B cell (primary cell): ENCODE measurements at regions not wholly inside any gene's neighbourhood (a gene's known extent, or its start where the extent isn't known, plus 50 kb on each side); places are given as distances from the start of the nearest gene placed in this dataset.

Experiments
- ATAC-seq: fragments of 200-7000 bp; cut with Tn5 transposase; one replicate; pipeline ENCODE4 v1.10.0; 2021; ENCODE audit warnings: low read depth, mild to moderate bottlenecking, moderate number of reproducible peaks, moderate library complexity
- CTCF ChIA-PET: fragments of 350-600 bp; sonication (Branson Sonifier 250); formaldehyde crosslinking; loops from one replicate; lab custom pipeline; 2021; ENCODE audit warnings: antibody characterized with exemption, inconsistent platforms; lab: Charles Lee
- POLR2A ChIA-PET: fragments of 350-600 bp; sonication (Branson Sonifier 250); formaldehyde crosslinking; loops from one replicate; lab custom pipeline; 2021; ENCODE audit warnings: antibody characterized with exemption; lab: Charles Lee
- DNase-seq: peaks from one replicate; pipeline ENCODE4 v3.0.0; 2013
- H2AFZ ChIP-seq: 2 replicates; pipeline ENCODE4 v1.6.1; 2012; ENCODE audit warnings: mild to moderate bottlenecking, low read depth, low read length; ENCODE audit not compliant: insufficient read depth, poor library complexity, severe bottlenecking
- H3K27ac ChIP-seq, 2 donors: 1 replicate in 1 of 2; 2 replicates in 1 of 2; pipeline ENCODE4 v1.5.1; 2012 to 2013; ENCODE audit warnings: low read length in 2 of 2, mild to moderate bottlenecking in 2 of 2, moderate library complexity in 1 of 2
- H3K27me3 ChIP-seq, 4 experiments: fragments of 200-600 bp in 1 of 4; sonication (generic) in 1 of 4; replicated peaks in 1 of 4; 1 replicate in 2 of 4; 2 replicates in 2 of 4; pipeline versions ENCODE4 v1.6.1 to v1.7.0; 2013 to 2016; ENCODE audit warnings: low read length in 3 of 4, mild to moderate bottlenecking in 2 of 4, mixed read lengths in 1 of 4, moderate library complexity in 1 of 4; ENCODE audit not compliant: insufficient read depth in 4 of 4, control insufficient read depth in 3 of 4; ENCODE audit errors: control extremely low read depth in 1 of 4
- H3K36me3 ChIP-seq, 2 experiments: replicated peaks in 1 of 2; 1 replicate in 1 of 2; 2 replicates in 1 of 2; pipeline versions ENCODE4 v1.6.1 to v1.7.1; 2013; ENCODE audit warnings: low read length in 1 of 2; ENCODE audit not compliant: insufficient read depth in 2 of 2, control insufficient read depth in 1 of 2; ENCODE audit errors: control extremely low read depth in 1 of 2, extremely low read depth in 1 of 2
- H3K4me1 ChIP-seq, 2 donors: fragments of 200-600 bp in 1 of 2; sonication (generic) in 1 of 2; 1 replicate in 1 of 2; 2 replicates in 1 of 2; pipeline versions ENCODE4 v1.5.1 to v1.6.1; 2013 to 2017; ENCODE audit warnings: low read length in 2 of 2; ENCODE audit not compliant: control insufficient read depth in 2 of 2, insufficient read depth in 2 of 2
- H3K4me2 ChIP-seq: replicated peaks from 2 replicates; pipeline ENCODE3; 2012; ENCODE audit warnings: mild to moderate bottlenecking, low read depth, low read length; ENCODE audit not compliant: poor library complexity, severe bottlenecking
- H3K4me3 ChIP-seq, 5 experiments: fragments of 200-600 bp in 1 of 5; sonication (generic) in 1 of 5; 1 replicate in 3 of 5; 2 replicates in 2 of 5; pipeline versions ENCODE4 v1.5.1 to v1.7.0; 2011 to 2016; ENCODE audit warnings: low read length in 4 of 5, mild to moderate bottlenecking in 4 of 5, low read depth in 2 of 5, control low read depth in 1 of 5, moderate library complexity in 1 of 5; ENCODE audit not compliant: insufficient read depth in 1 of 5; ENCODE audit errors: control extremely low read depth in 1 of 5, extremely low read depth in 1 of 5
- H3K79me2 ChIP-seq: fragments of 200-600 bp; sonication (generic); one replicate; pipeline ENCODE4 v1.6.0; 2016; ENCODE audit warnings: low read length; ENCODE audit not compliant: control insufficient read depth, insufficient read depth
- H3K9ac ChIP-seq: fragments of 200-600 bp; sonication (generic); 2 replicates; pipeline ENCODE4 v1.6.1; 2017; ENCODE audit warnings: mild to moderate bottlenecking, low read length, moderate library complexity
- H3K9me3 ChIP-seq, 3 donors: one replicate each; pipeline versions ENCODE4 v1.6.1 to v1.7.1; 2013; ENCODE audit warnings: low read length in 2 of 3; ENCODE audit not compliant: control insufficient read depth in 2 of 3, insufficient read depth in 1 of 3; ENCODE audit errors: control extremely low read depth in 1 of 3
- H4K20me1 ChIP-seq: 2 replicates; pipeline ENCODE4 v1.6.0; 2012; ENCODE audit warnings: mild to moderate bottlenecking, low read length; ENCODE audit not compliant: insufficient read depth, control insufficient read depth, poor library complexity, severe bottlenecking
- H3K27ac Mint-ChIP-seq: one replicate; pipeline ENCODE4 v1.8.0; 2021; ENCODE audit warnings: mixed read lengths
- H3K27me3 Mint-ChIP-seq: one replicate; pipeline ENCODE4 v1.8.0; 2021; ENCODE audit warnings: mixed read lengths
- H3K4me1 Mint-ChIP-seq: one replicate; pipeline ENCODE4 v1.8.0; 2021; ENCODE audit warnings: mixed read lengths
- H3K4me3 Mint-ChIP-seq: one replicate; pipeline ENCODE4 v1.8.0; 2021; ENCODE audit warnings: mixed read lengths
- H3K9me3 Mint-ChIP-seq: one replicate; pipeline ENCODE4 v1.8.0; 2022; ENCODE audit warnings: mixed read lengths; ENCODE audit not compliant: insufficient read depth
- EZH2 ChIP-seq: IDR thresholded peaks from 2 replicates; pipeline ENCODE4 v1.6.1; 2012; ENCODE audit warnings: borderline replicate concordance, low read depth, mild to moderate bottlenecking, moderate library complexity, low read length; ENCODE audit not compliant: insufficient read depth, poor library complexity, severe bottlenecking
- WGBS: methylation state at CpG from one replicate; pipeline ENCODE4 v1.1.5; 2013; ENCODE audit warnings: missing lambda C conversion rate; ENCODE audit not compliant: insufficient coverage; 5-methylcytosine and 5-hydroxymethylcytosine counted together
- intact Hi-C: fragments of 100-400 bp; cut with micrococcal nuclease; formaldehyde crosslinking; loops from one replicate; pipeline ENCODE4 v1.10.0; 2022
- TF ChIP-seq, protein P1 (sequence below): fragments of 200-600 bp; IDR thresholded peaks from one replicate; pipeline ENCODE4 v1.8.0; 2022; ENCODE audit warnings: antibody characterized with exemption, mild to moderate bottlenecking

DNA sequence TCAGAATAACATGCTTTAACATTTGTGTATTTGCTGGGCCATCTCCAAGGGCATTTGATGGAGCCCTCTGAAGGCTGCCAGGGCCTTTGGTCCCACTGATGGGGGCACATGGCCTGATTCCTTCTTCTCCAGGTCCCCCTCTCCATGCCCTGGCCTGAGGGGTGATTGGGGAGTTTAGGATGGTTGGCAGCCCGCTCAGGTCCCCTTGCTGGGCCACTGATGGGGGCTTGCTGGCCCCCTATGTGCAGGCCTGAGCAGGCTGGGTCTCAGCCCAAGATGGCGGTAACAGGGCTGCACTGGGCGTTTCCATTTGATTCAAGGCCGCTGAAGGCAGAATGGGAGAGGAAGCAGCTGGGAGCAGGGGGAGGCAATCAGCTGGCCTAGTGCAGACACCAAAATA, 113.7 kb upstream of the NECTIN1 start:
- Histone ChIP-seq H3K27ac (no peak overlapping the region), H2AFZ (no peak overlapping the region), H3K9ac (no peak overlapping the region), H3K36me3 (no peaks in the 10 kb centered on the region), H4K20me1 (no peaks in the 10 kb centered on the region), H3K79me2 (no peaks in the 10 kb centered on the region), H3K4me3 (no peak overlapping the region), H3K27me3 (peaks cover 0 to 12% (median 0%) of the 10 kb centered on the region in 4 experiments), H3K4me1 (no peaks in the 10 kb centered on the region), H3K9me3 (peaks cover 0 to 25% (median 5%) of the 10 kb centered on the region in 3 donors), H3K4me2 (no peak overlapping the region)
- no peaks in the 10 kb centered on the region for H3K4me1 Mint-ChIP-seq
- POLR2A ChIA-PET: no interaction called here
- no peak for TF ChIP-seq EZH2
- TF ChIP-seq, protein P1, sequence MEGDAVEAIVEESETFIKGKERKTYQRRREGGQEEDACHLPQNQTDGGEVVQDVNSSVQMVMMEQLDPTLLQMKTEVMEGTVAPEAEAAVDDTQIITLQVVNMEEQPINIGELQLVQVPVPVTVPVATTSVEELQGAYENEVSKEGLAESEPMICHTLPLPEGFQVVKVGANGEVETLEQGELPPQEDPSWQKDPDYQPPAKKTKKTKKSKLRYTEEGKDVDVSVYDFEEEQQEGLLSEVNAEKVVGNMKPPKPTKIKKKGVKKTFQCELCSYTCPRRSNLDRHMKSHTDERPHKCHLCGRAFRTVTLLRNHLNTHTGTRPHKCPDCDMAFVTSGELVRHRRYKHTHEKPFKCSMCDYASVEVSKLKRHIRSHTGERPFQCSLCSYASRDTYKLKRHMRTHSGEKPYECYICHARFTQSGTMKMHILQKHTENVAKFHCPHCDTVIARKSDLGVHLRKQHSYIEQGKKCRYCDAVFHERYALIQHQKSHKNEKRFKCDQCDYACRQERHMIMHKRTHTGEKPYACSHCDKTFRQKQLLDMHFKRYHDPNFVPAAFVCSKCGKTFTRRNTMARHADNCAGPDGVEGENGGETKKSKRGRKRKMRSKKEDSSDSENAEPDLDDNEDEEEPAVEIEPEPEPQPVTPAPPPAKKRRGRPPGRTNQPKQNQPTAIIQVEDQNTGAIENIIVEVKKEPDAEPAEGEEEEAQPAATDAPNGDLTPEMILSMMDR: no peak
- H3K4me3 Mint-ChIP-seq: no peak overlapping the region
- no peak overlapping the region for H3K27ac Mint-ChIP-seq
- WGBS: 94% methylated on average over 4 of the region's 4 CpGs
- CTCF ChIA-PET: no interaction called here
- DNase-seq: no peak
- H3K9me3 Mint-ChIP-seq: peaks cover 3% of the 10 kb centered on the region
- peaks cover 27% of the 10 kb centered on the region for H3K27me3 Mint-ChIP-seq
- intact Hi-C loops: no loop called here
- no peak for ATAC-seq

DNA sequence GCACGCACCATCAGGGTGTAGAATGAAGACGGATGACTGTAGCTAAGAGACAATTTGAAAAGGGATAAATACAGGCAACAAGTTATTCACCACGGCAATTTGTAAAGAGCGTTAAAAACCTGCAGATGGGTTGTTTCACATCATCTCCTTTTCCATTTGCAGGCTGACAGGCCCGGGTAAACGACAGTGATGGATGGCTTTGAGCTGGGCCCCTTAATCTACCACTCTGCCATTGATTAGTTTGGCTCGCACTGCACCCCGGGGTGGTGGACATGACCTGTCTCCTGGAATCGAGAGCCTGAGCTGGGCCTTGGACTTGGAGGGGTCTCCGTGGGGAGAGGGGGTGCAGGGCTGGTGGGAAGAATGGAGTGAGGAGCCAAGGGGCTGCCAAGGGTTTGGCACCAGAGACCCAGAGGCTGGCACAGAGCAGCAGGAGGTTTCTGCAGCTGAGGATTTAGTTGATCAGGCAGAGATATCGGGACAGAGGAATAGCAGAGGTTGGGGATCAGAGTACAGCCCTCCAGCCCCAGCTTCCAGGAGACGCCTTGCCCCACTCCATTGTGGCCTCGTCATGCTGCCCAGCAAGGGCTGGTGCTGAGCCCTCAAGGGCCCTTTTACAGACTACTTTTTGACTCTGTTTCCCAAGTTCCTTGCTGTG, 110.6 kb upstream of the NECTIN1 start:
- no peak overlapping the region for H3K27ac Mint-ChIP-seq
- DNase-seq: no peak
- H4K20me1 ChIP-seq: no peaks in the 10 kb centered on the region
- CTCF ChIA-PET: no interaction called here
- POLR2A ChIA-PET: no interaction called here
- ATAC-seq: no peak
- intact Hi-C loops: no loop called here
- peaks cover 0 to 10% (median 0%) of the 10 kb centered on the region in 4 experiments for H3K27me3 ChIP-seq
- WGBS: 33% methylated on average over 9 of the region's 13 CpGs
- H3K4me2 ChIP-seq: no peak overlapping the region
- no peaks in the 10 kb centered on the region for H3K9me3 ChIP-seq
- no peaks in the 10 kb centered on the region for H3K9me3 Mint-ChIP-seq
- H3K4me1 Mint-ChIP-seq: no peaks in the 10 kb centered on the region
- H3K27ac ChIP-seq: no peak overlapping the region
- no peaks in the 10 kb centered on the region for H3K79me2 ChIP-seq
- H3K4me1 ChIP-seq: no peaks in the 10 kb centered on the region
- no peak overlapping the region for H3K9ac ChIP-seq
- TF ChIP-seq EZH2: no peak
- TF ChIP-seq, protein P1: no peak
- H3K27me3 Mint-ChIP-seq: peaks cover 40% of the 10 kb centered on the region
- H2AFZ ChIP-seq: no peak overlapping the region
- no peak overlapping the region for H3K4me3 ChIP-seq
- no peaks in the 10 kb centered on the region for H3K36me3 ChIP-seq
- no peak overlapping the region for H3K4me3 Mint-ChIP-seq
